H1 (cell line): ENCODE measurements at regions not wholly inside any gene's neighbourhood (a gene's known extent, or its start where the extent isn't known, plus 50 kb on each side); places are given as distances from the start of the nearest gene placed in this dataset.

Experiments used
- CTCF ChIA-PET: fragments of 300-600 bp; sonication (Branson Sonifier 250); formaldehyde crosslinking; loops from one replicate; lab custom pipeline; 2021; ENCODE audit not compliant: partially characterized antibody; lab: Charles Lee
- POLR2A ChIA-PET: fragments of 300-600 bp; sonication (Branson Sonifier 250); formaldehyde crosslinking; loops from one replicate; lab custom pipeline; 2021; ENCODE audit warnings: inconsistent platforms; ENCODE audit not compliant: partially characterized antibody; lab: Charles Lee
- DNase-seq, 2 experiments: peaks; one replicate each; pipeline versions ENCODE4 v3.0.0 to v3.0.0-alpha.2; 2010 to 2022; ENCODE audit warnings: low spot score in 2 of 2, low read depth in 1 of 2, mixed read lengths in 1 of 2
- FAIRE-seq: peaks from 2 replicates; lab custom pipeline; 2011; peaks lifted over from hg19 to GRCh38; lab: Jason Lieb, UNC
- H2AFZ ChIP-seq: 2 replicates; pipeline ENCODE4 v1.8.1; 2012; ENCODE audit warnings: low read length, inconsistent platforms
- H2AK5ac ChIP-seq: 2 replicates; pipeline ENCODE4 v1.6.1; 2013; ENCODE audit warnings: low read depth, low read length
- H2BK120ac ChIP-seq: replicated peaks from 2 replicates; pipeline ENCODE3; 2013; ENCODE audit warnings: low read depth, low read length, inconsistent platforms
- H2BK12ac ChIP-seq: 2 replicates; pipeline ENCODE4 v1.6.1; 2013; ENCODE audit warnings: low read depth, low read length
- H2BK15ac ChIP-seq: 2 replicates; pipeline ENCODE4 v1.6.1; 2013; ENCODE audit warnings: low read length
- H2BK20ac ChIP-seq: 2 replicates; pipeline ENCODE4 v1.6.1; 2013; ENCODE audit warnings: low read length
- H2BK5ac ChIP-seq: 2 replicates; pipeline ENCODE4 v1.6.1; 2013; ENCODE audit warnings: low read depth, low read length
- H3K14ac ChIP-seq: 2 replicates; pipeline ENCODE4 v1.6.1; 2013; ENCODE audit warnings: inconsistent platforms; ENCODE audit not compliant: insufficient read length
- H3K18ac ChIP-seq: 2 replicates; pipeline ENCODE4 v1.6.1; 2013; ENCODE audit warnings: low read length; ENCODE audit errors: extremely low read depth
- H3K23ac ChIP-seq: 2 replicates; pipeline ENCODE4 v1.6.1; 2013; ENCODE audit warnings: inconsistent platforms; ENCODE audit not compliant: insufficient read length
- H3K23me2 ChIP-seq: 2 replicates; pipeline ENCODE4 v1.6.1; 2013; ENCODE audit warnings: low read depth, low read length
- H3K27ac ChIP-seq: 2 replicates; pipeline ENCODE4 v1.6.1; 2011; ENCODE audit warnings: low read depth, low read length, inconsistent platforms
- H3K27me3 ChIP-seq, 4 experiments: replicated peaks in 1 of 4; 1 replicate in 1 of 4; 2 replicates in 3 of 4; pipeline versions ENCODE4 v1.6.1 to v1.8.1; 2011 to 2013; ENCODE audit warnings: low read length in 3 of 4, mild to moderate bottlenecking in 3 of 4, inconsistent platforms in 2 of 4, mixed read lengths in 2 of 4, moderate library complexity in 1 of 4; ENCODE audit not compliant: control insufficient read depth in 3 of 4, insufficient read depth in 3 of 4; ENCODE audit errors: extremely low read depth in 1 of 4
- H3K36me3 ChIP-seq, 4 experiments: 2 replicates each; pipeline versions ENCODE4 v1.6.1 to v1.8.1; 2011 to 2013; ENCODE audit warnings: mild to moderate bottlenecking in 4 of 4, low read length in 3 of 4, moderate library complexity in 2 of 4, control low read depth in 1 of 4, inconsistent platforms in 1 of 4; ENCODE audit not compliant: insufficient read depth in 4 of 4, control insufficient read depth in 2 of 4
- H3K4ac ChIP-seq: replicated peaks from 2 replicates; pipeline ENCODE3; 2013; ENCODE audit warnings: low read length, low read depth, mixed read lengths, inconsistent platforms; ENCODE audit not compliant: insufficient read length
- H3K4me1 ChIP-seq, 4 experiments: replicated peaks in 1 of 4; 1 replicate in 1 of 4; 2 replicates in 3 of 4; pipeline versions ENCODE4 v1.6.1 to v1.8.1; 2011 to 2013; ENCODE audit warnings: low read length in 3 of 4, inconsistent platforms in 2 of 4, mixed read lengths in 1 of 4; ENCODE audit not compliant: insufficient read depth in 4 of 4, control insufficient read depth in 3 of 4
- H3K4me2 ChIP-seq, 2 experiments: 2 replicates each; pipeline versions ENCODE4 v1.6.1 to v1.8.1; 2011 to 2013; ENCODE audit warnings: low read depth in 2 of 2, low read length in 2 of 2, control low read depth in 1 of 2, inconsistent platforms in 1 of 2, mild to moderate bottlenecking in 1 of 2; ENCODE audit not compliant: insufficient read depth in 1 of 2
- H3K4me3 ChIP-seq, 4 experiments: fragments of 200-600, 300-600 bp in 1 of 4; sonication (generic), shearing (Covaris generic), sonication (Bioruptor Twin) in 1 of 4; 2 replicates each; pipeline versions ENCODE4 v1.5.1 to v1.8.1; 2011 to 2016; ENCODE audit warnings: low read length in 4 of 4, low read depth in 3 of 4, control low read depth in 2 of 4, inconsistent platforms in 2 of 4, mild to moderate bottlenecking in 2 of 4, mixed read lengths in 1 of 4, moderate library complexity in 1 of 4; ENCODE audit not compliant: insufficient read depth in 2 of 4; ENCODE audit errors: extremely low read depth in 1 of 4
- H3K56ac ChIP-seq: replicated peaks from 2 replicates; pipeline ENCODE3; 2013; ENCODE audit warnings: low read depth, mild to moderate bottlenecking, mixed read lengths, low read length, inconsistent platforms; ENCODE audit not compliant: insufficient read length
- H3K79me1 ChIP-seq: 2 replicates; pipeline ENCODE4 v1.6.1; 2013; ENCODE audit warnings: low read depth, low read length, control low read depth
- H3K79me2 ChIP-seq, 2 experiments: 2 replicates each; pipeline versions ENCODE4 v1.6.1 to v1.8.1; 2012 to 2013; ENCODE audit warnings: low read length in 2 of 2, mild to moderate bottlenecking in 2 of 2, inconsistent platforms in 1 of 2; ENCODE audit not compliant: insufficient read depth in 2 of 2, control insufficient read depth in 1 of 2
- H3K9ac ChIP-seq, 4 experiments: replicated peaks in 1 of 4; 1 replicate in 1 of 4; 2 replicates in 3 of 4; pipeline versions ENCODE4 v1.6.1 to v1.8.1; 2011 to 2013; ENCODE audit warnings: low read depth in 3 of 4, low read length in 3 of 4, control low read depth in 2 of 4, mild to moderate bottlenecking in 2 of 4, moderate library complexity in 2 of 4, inconsistent platforms in 1 of 4; ENCODE audit errors: extremely low read depth in 1 of 4
- H3K9me3 ChIP-seq, 2 experiments: 2 replicates each; pipeline versions ENCODE4 v1.6.1 to v1.8.1; 2012 to 2013; ENCODE audit warnings: mild to moderate bottlenecking in 2 of 2, moderate library complexity in 2 of 2, control low read depth in 1 of 2, inconsistent platforms in 1 of 2, low read depth in 1 of 2, low read length in 1 of 2, mixed read lengths in 1 of 2; ENCODE audit not compliant: insufficient read depth in 2 of 2
- H4K20me1 ChIP-seq, 2 experiments: replicated peaks in 1 of 2; 2 replicates each; pipeline versions ENCODE3 to v1.8.1; 2011 to 2013; ENCODE audit warnings: inconsistent platforms in 2 of 2, low read length in 2 of 2, mild to moderate bottlenecking in 1 of 2; ENCODE audit not compliant: insufficient read depth in 2 of 2, control insufficient read depth in 1 of 2
- H4K5ac ChIP-seq: 2 replicates; pipeline ENCODE4 v1.6.1; 2013; ENCODE audit warnings: low read length, low read depth, mixed read lengths, inconsistent platforms; ENCODE audit not compliant: insufficient read length
- H4K8ac ChIP-seq: 2 replicates; pipeline ENCODE4 v1.8.0; 2013; ENCODE audit warnings: mild to moderate bottlenecking, moderate library complexity, low read length, inconsistent platforms; ENCODE audit not compliant: insufficient read depth; ENCODE audit errors: extremely low read depth
- H4K91ac ChIP-seq: replicated peaks from 2 replicates; pipeline ENCODE3; 2013; ENCODE audit warnings: low read length, mixed read lengths, inconsistent platforms; ENCODE audit not compliant: insufficient read length
- EZH2 ChIP-seq: fragments of 200-600 bp; sonication (generic); IDR thresholded peaks from 2 replicates; pipeline ENCODE4 v1.7.1; 2012; ENCODE audit warnings: low read depth, mild to moderate bottlenecking, moderate library complexity, low read length, inconsistent platforms; ENCODE audit not compliant: severe bottlenecking
- POLR2A ChIP-seq, 2 experiments: IDR thresholded peaks; 1 replicate in 1 of 2; 2 replicates in 1 of 2; pipeline ENCODE4 v1.6.1; 2011; ENCODE audit warnings: low read depth in 2 of 2, low read length in 2 of 2, mild to moderate bottlenecking in 2 of 2; ENCODE audit errors: control extremely low read depth in 1 of 2
- YY1 ChIP-seq: IDR thresholded peaks from 2 replicates; pipeline ENCODE4 v1.6.1; 2011; ENCODE audit warnings: low read depth, mild to moderate bottlenecking, low read length
- WGBS, 2 experiments: shearing (Covaris generic) in 1 of 2; methylation state at CpG; one replicate each; pipeline versions ENCODE4 v1.1.6 to v1.1.7; 2013 to 2015; ENCODE audit warnings: low lambda C conversion rate in 2 of 2, mixed read lengths in 2 of 2, inconsistent platforms in 1 of 2, low coverage in 1 of 2, missing lambda C conversion rate in 1 of 2; ENCODE audit not compliant: insufficient replicate concordance in 2 of 2, insufficient coverage in 1 of 2, insufficient read length in 1 of 2; ENCODE audit errors: extremely low coverage in 1 of 2, missing lambda C conversion rate in 1 of 2; 5-methylcytosine and 5-hydroxymethylcytosine counted together
- TF ChIP-seq, protein P1 (sequence below): IDR thresholded peaks from 2 replicates; pipeline ENCODE4 v1.6.1; 2012; ENCODE audit warnings: inconsistent platforms

DNA sequence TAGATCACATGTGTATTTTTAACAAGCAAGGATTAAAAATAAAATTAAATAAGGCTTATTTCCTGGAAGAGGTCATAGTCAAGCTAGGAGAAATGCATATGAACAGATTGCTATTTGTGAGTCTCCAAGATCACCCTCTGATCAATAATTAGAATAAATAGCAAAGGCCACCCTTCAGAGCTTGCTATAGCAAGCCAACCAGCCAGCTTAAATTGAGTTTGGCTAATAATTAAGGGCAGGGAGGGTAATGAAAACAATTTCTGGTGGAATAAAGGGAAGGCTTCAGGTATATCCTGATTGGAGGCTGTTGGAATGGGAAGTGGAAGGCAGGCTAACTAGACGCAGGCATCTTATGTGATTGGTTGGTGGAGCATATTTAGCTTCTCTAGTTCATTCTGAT lies 403.5 kb downstream of the ARL4A start:
- Histone ChIP-seq H3K23me2 (no peaks in the 10 kb centered on the region), H3K9me3 (no peaks in the 10 kb centered on the region), H3K79me1 (no peaks in the 10 kb centered on the region), H2AFZ (no peak overlapping the region), H4K8ac (no peak overlapping the region), H4K20me1 (no peaks in the 10 kb centered on the region), H3K56ac (no peak overlapping the region), H3K4ac (no peak overlapping the region), H3K14ac (no peak overlapping the region), H2BK20ac (no peak overlapping the region), H3K36me3 (no peaks in the 10 kb centered on the region), H4K91ac (no peak overlapping the region), H2BK120ac (no peak overlapping the region), H3K79me2 (no peaks in the 10 kb centered on the region), H4K5ac (no peak overlapping the region), H2BK5ac (no peak overlapping the region), H2BK15ac (no peak overlapping the region), H3K27ac (no peak overlapping the region), H2AK5ac (no peak overlapping the region), H3K4me3 (no peak overlapping the region), H3K4me2 (no peak overlapping the region), H3K9ac (no peak overlapping the region), H3K27me3 (no peaks in the 10 kb centered on the region), H3K18ac (no peak overlapping the region), H3K23ac (no peak overlapping the region), H3K4me1 (no peaks in the 10 kb centered on the region), H2BK12ac (no peak overlapping the region)
- POLR2A ChIA-PET, result no interaction called here
- TF ChIP-seq, protein P1, sequence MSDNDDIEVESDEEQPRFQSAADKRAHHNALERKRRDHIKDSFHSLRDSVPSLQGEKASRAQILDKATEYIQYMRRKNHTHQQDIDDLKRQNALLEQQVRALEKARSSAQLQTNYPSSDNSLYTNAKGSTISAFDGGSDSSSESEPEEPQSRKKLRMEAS, result no peak
- TF ChIP-seq POLR2A (IDR thresholded peaks at IDR 0.05; ENCODE audit: control extremely low read depth in 1 of 2, low read depth in 2 of 2, low read length in 2 of 2) (no peak), YY1 (no peak), EZH2 (no peak)
- DNase-seq (no peak), FAIRE-seq (no peak)
- CTCF ChIA-PET, result interaction anchor here (0.9 to 1.6 kb wide), 2 partner anchors 28 to 572 kb away, joined by 3 to 4 read pairs; no protein-coding TSS in a partner anchor
- WGBS, 2 experiments, result 81% methylated on average over 1 of the region's 1 CpG; no CpG with 5 or more reads in 1 of the 2 experiments
